Stomach (tissue), 4 donors: ENCODE measurements at regions not wholly inside any gene's neighbourhood (a gene's known extent, or its start where the extent isn't known, plus 50 kb on each side); places are given as distances from the start of the nearest gene placed in this dataset.

Source experiments
- POLR2AphosphoS5 ChIP-seq, 3 donors: sonication (generic); formaldehyde crosslinking; IDR thresholded peaks; one replicate each; pipeline ENCODE4 v1.6.1; 2016; ENCODE audit warnings: antibody characterized with exemption in 3 of 3
- TF ChIP-seq, protein P1 (sequence below), 7 experiments: fragments of 450-650 bp in 4 of 7; fragments of 200-600 bp in 3 of 7; sonication (generic) in 3 of 7; IDR thresholded peaks; one replicate each; pipeline ENCODE4 v1.5.1; 2016 to 2019; ENCODE audit warnings: antibody characterized with exemption in 7 of 7, control low read depth in 2 of 7, mild to moderate bottlenecking in 1 of 7

DNA sequence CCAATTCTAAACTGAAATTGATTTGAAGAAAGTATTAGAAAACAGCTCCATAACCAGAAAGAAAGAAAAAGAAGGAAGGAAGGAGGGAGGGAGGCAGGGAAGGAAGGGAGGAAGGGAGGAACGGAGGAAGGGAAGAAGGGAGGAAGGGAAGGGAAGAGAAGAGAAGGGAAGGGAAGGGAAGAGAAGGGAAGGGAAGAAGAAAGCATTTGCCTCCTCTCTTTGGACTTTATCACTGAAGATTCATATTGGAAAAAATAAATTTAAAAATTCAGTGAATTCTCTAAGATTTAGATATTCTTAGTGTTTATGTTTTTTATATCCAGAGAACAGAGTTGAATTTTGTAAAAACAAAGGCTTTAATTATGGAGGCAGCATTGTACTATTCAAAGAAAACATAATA lies 68.5 kb upstream of the NXT1 start:
- TF ChIP-seq, protein P1, sequence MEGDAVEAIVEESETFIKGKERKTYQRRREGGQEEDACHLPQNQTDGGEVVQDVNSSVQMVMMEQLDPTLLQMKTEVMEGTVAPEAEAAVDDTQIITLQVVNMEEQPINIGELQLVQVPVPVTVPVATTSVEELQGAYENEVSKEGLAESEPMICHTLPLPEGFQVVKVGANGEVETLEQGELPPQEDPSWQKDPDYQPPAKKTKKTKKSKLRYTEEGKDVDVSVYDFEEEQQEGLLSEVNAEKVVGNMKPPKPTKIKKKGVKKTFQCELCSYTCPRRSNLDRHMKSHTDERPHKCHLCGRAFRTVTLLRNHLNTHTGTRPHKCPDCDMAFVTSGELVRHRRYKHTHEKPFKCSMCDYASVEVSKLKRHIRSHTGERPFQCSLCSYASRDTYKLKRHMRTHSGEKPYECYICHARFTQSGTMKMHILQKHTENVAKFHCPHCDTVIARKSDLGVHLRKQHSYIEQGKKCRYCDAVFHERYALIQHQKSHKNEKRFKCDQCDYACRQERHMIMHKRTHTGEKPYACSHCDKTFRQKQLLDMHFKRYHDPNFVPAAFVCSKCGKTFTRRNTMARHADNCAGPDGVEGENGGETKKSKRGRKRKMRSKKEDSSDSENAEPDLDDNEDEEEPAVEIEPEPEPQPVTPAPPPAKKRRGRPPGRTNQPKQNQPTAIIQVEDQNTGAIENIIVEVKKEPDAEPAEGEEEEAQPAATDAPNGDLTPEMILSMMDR (IDR thresholded peaks at IDR 0.05) = no peak
- TF ChIP-seq POLR2AphosphoS5 (IDR thresholded peaks at IDR 0.05) = no peak
